HEK293T (cell line): ENCODE measurements at regions not wholly inside any gene's neighbourhood (a gene's known extent, or its start where the extent isn't known, plus 50 kb on each side); places are given as distances from the start of the nearest gene placed in this dataset.

Source experiments
- CTCF ChIA-PET: fragments of 350-600 bp; formaldehyde crosslinking; extraction: SDS; loops from one replicate; lab custom pipeline; 2021; ENCODE audit warnings: antibody characterized with exemption, inconsistent platforms; lab: Yijun Ruan, JAX
- POLR2A ChIA-PET: fragments of 350-600 bp; formaldehyde crosslinking; extraction: SDS; loops from one replicate; lab custom pipeline; 2020; ENCODE audit warnings: antibody characterized with exemption, inconsistent platforms; lab: Yijun Ruan, JAX
- DNase-seq: peaks from one replicate; pipeline ENCODE4 v3.0.0; 2012; ENCODE audit warnings: mixed read lengths; ENCODE audit errors: extremely low spot score
- ARNT ChIP-seq: fragments of 450-650 bp; IDR thresholded peaks from 2 replicates; pipeline ENCODE4 v1.6.1; 2017; ENCODE audit warnings: mild to moderate bottlenecking
- BHLHE40 ChIP-seq: fragments of 450-650 bp; IDR thresholded peaks from 2 replicates; pipeline ENCODE4 v1.6.1; 2016; ENCODE audit warnings: mild to moderate bottlenecking, moderate library complexity, borderline replicate concordance
- CTBP1 ChIP-seq: fragments of 450-650 bp; IDR thresholded peaks from 2 replicates; pipeline ENCODE4 v1.6.1; 2016; ENCODE audit warnings: borderline replicate concordance
- ELF4 ChIP-seq: fragments of 450-650 bp; IDR thresholded peaks from 2 replicates; pipeline ENCODE4 v1.6.1; 2017; ENCODE audit warnings: antibody characterized with exemption
- FOXA1 ChIP-seq: fragments of 450-650 bp; IDR thresholded peaks from 2 replicates; pipeline ENCODE4 v1.6.1; 2016; ENCODE audit warnings: mild to moderate bottlenecking
- FOXK2 ChIP-seq: fragments of 450-650 bp; IDR thresholded peaks from 2 replicates; pipeline ENCODE4 v1.6.1; 2016; ENCODE audit warnings: mild to moderate bottlenecking
- FOXM1 ChIP-seq: fragments of 450-650 bp; IDR thresholded peaks from 2 replicates; pipeline ENCODE4 v1.6.1; 2017; ENCODE audit warnings: mild to moderate bottlenecking, borderline replicate concordance
- HDGF ChIP-seq: fragments of 450-650 bp; IDR thresholded peaks from 2 replicates; pipeline ENCODE4 v1.6.1; 2017; ENCODE audit warnings: antibody characterized with exemption, borderline replicate concordance
- L3MBTL2 ChIP-seq: fragments of 450-650 bp; conservative IDR thresholded peaks from 2 replicates; pipeline ENCODE4 v1.6.1; 2016; ENCODE audit warnings: mild to moderate bottlenecking
- LEF1 ChIP-seq: fragments of 450-650 bp; IDR thresholded peaks from 2 replicates; pipeline ENCODE4 v1.6.1; 2017; ENCODE audit warnings: mild to moderate bottlenecking, borderline replicate concordance
- NFRKB ChIP-seq: fragments of 450-650 bp; IDR thresholded peaks from 2 replicates; pipeline ENCODE4 v1.6.1; 2016; ENCODE audit warnings: mild to moderate bottlenecking, moderate library complexity
- PKNOX1 ChIP-seq: fragments of 450-650 bp; IDR thresholded peaks from 2 replicates; pipeline ENCODE4 v1.6.1; 2016
- SP1 ChIP-seq: fragments of 450-650 bp; IDR thresholded peaks from 2 replicates; pipeline ENCODE4 v1.6.1; 2017
- SUZ12 ChIP-seq: fragments of 450-650 bp; IDR thresholded peaks from 2 replicates; pipeline ENCODE4 v1.6.1; 2016; ENCODE audit warnings: mild to moderate bottlenecking
- TARDBP ChIP-seq: fragments of 450-650 bp; IDR thresholded peaks from 2 replicates; pipeline ENCODE4 v1.6.1; 2016
- ZNF384 ChIP-seq: fragments of 450-650 bp; IDR thresholded peaks from 2 replicates; pipeline ENCODE4 v1.6.1; 2016

- POLR2A ChIA-PET, result no interaction called here
- CTCF ChIA-PET, result interaction anchor here (0.6 kb wide), 1 partner anchor 212 kb away, joined by 4 read pairs; no protein-coding TSS in a partner anchor
- no peak for DNase-seq
- TF ChIP-seq CTBP1, result no peak
- TF ChIP-seq BHLHE40, result no peak
- TF ChIP-seq TARDBP, result no peak
- TF ChIP-seq L3MBTL2, result no peak
- no peak for TF ChIP-seq FOXM1
- TF ChIP-seq HDGF, result no peak
- TF ChIP-seq SP1, result no peak
- TF ChIP-seq SUZ12, result no peak
- no peak for TF ChIP-seq LEF1
- TF ChIP-seq ELF4, result no peak
- TF ChIP-seq NFRKB, result no peak
- no peak for TF ChIP-seq FOXA1
- no peak for TF ChIP-seq ARNT
- no peak for TF ChIP-seq FOXK2
- no peak for TF ChIP-seq PKNOX1
- TF ChIP-seq ZNF384, result no peak
Observed at GRCh38 chr2:60679036-60679780, 76.9 kb upstream of the PAPOLG start.

GRCh38 chr2:60693551-60693950 is 62.5 kb upstream of the PAPOLG start:
- CTCF ChIA-PET, result no interaction called here
- TF ChIP-seq L3MBTL2, result no peak
- no peak for TF ChIP-seq SP1
- TF ChIP-seq CTBP1, result no peak
- no peak for TF ChIP-seq BHLHE40
- no peak for TF ChIP-seq SUZ12
- TF ChIP-seq ARNT, result no peak
- no peak for TF ChIP-seq NFRKB
- no peak for TF ChIP-seq HDGF
- no peak for DNase-seq
- POLR2A ChIA-PET, result no interaction called here

GRCh38 chr2:60695793-60696192 is 60.3 kb upstream of the PAPOLG start:
- CTCF ChIA-PET, result interaction anchor here (1.2 to 1.7 kb wide), 2 partner anchors 12 to 21 kb away, joined by 3 to 7 read pairs; no protein-coding TSS in a partner anchor
- TF ChIP-seq BHLHE40 (no peak), SUZ12 (no peak), ARNT (no peak), LEF1 (no peak), PKNOX1 (no peak), HDGF (no peak), ELF4 (no peak), FOXM1 (no peak), FOXK2 (no peak)
- no peak for DNase-seq
- POLR2A ChIA-PET, result no interaction called here

- TF ChIP-seq ZNF384 (no peak), PKNOX1 (no peak), FOXA1 (no peak), CTBP1 (no peak), TARDBP (no peak), NFRKB (no peak)
- DNase-seq, result no peak
- CTCF ChIA-PET, result no interaction called here
- POLR2A ChIA-PET, result no interaction called here
Observed at GRCh38 chr2:60699617-60700016, 56.5 kb upstream of the PAPOLG start.

- ChIA-PET POLR2A (no interaction called here), CTCF (interaction anchor here (0.9 to 3.1 kb wide), 2 partner anchors 177 to 292 kb away, joined by 5 to 12 read pairs; no protein-coding TSS in a partner anchor)
- no peak for DNase-seq
- TF ChIP-seq CTBP1 (no peak), BHLHE40 (no peak), L3MBTL2 (no peak), SP1 (no peak), LEF1 (no peak), HDGF (no peak), ARNT (no peak), SUZ12 (no peak), ELF4 (no peak), ZNF384 (no peak), FOXM1 (no peak), FOXK2 (no peak)
Observed at GRCh38 chr2:60706021-60706420, 50.0 kb upstream of the PAPOLG start.
